OCI-LY7 (cell line): ENCODE measurements at regions not wholly inside any gene's neighbourhood (a gene's known extent, or its start where the extent isn't known, plus 50 kb on each side); places are given as distances from the start of the nearest gene placed in this dataset.

Source experiments
- BruUV-seq: library from RNA; stranded (reverse); fragments of 400-500 nt; replicated peaks from 2 replicates; lab custom pipeline; 2021; lab: Mats Ljungman, UMichigan
- CTCF ChIA-PET: fragments of 300-600 bp; sonication (Branson Sonifier 250); formaldehyde crosslinking; loops from one replicate; lab custom pipeline; 2022; ENCODE audit warnings: antibody characterized with exemption; ENCODE audit not compliant: unreplicated experiment; lab: Charles Lee
- POLR2A ChIA-PET: fragments of 300-600 bp; sonication (Branson Sonifier 250); formaldehyde crosslinking; loops from one replicate; lab custom pipeline; 2022; ENCODE audit warnings: antibody characterized with exemption; lab: Charles Lee
- DNase-seq: peaks from one replicate; pipeline ENCODE4 v3.0.0-alpha.2; 2015; ENCODE audit warnings: low spot score
- H2AFZ ChIP-seq: fragments of 200-600 bp; sonication (generic), shearing (Covaris generic); 2 replicates; pipeline ENCODE4 v1.6.1; 2014; ENCODE audit warnings: mild to moderate bottlenecking, antibody characterized with exemption, low read length, moderate library complexity
- H3K27ac ChIP-seq: fragments of 200-600 bp; sonication (generic); 2 replicates; pipeline ENCODE4 v1.5.1; 2014; ENCODE audit warnings: mixed run types, low read depth, mild to moderate bottlenecking, moderate library complexity, low read length, inconsistent platforms; ENCODE audit not compliant: poor library complexity, severe bottlenecking
- H3K36me3 ChIP-seq: fragments of 200-600 bp; sonication (generic); 2 replicates; pipeline ENCODE4 v1.6.1; 2014; ENCODE audit warnings: mild to moderate bottlenecking, antibody characterized with exemption, low read length, moderate library complexity, mixed read lengths; ENCODE audit not compliant: insufficient read depth
- H3K4me1 ChIP-seq: fragments of 200-600 bp; sonication (generic); 2 replicates; pipeline ENCODE4 v1.5.1; 2014; ENCODE audit warnings: mild to moderate bottlenecking, low read length; ENCODE audit not compliant: insufficient read depth, poor library complexity, severe bottlenecking
- H3K4me2 ChIP-seq: fragments of 200-600 bp; sonication (generic); 2 replicates; pipeline ENCODE4 v1.6.1; 2014; ENCODE audit warnings: mild to moderate bottlenecking, low read length
- H3K4me3 ChIP-seq: fragments of 200-600 bp; sonication (generic); 2 replicates; pipeline ENCODE4 v1.5.1; 2014; ENCODE audit warnings: mild to moderate bottlenecking, low read depth, low read length; ENCODE audit not compliant: poor library complexity, severe bottlenecking
- H3K79me2 ChIP-seq: fragments of 200-600 bp; sonication (generic); 2 replicates; pipeline ENCODE4 v1.6.1; 2016; ENCODE audit warnings: low read depth, mild to moderate bottlenecking, low read length, moderate library complexity, mixed read lengths; ENCODE audit not compliant: insufficient read depth
- H3K9me2 ChIP-seq: fragments of 200-600 bp; sonication (generic); 2 replicates; pipeline ENCODE4 v1.6.1; 2016; ENCODE audit warnings: mild to moderate bottlenecking, low read length, mixed read lengths; ENCODE audit not compliant: insufficient read depth
- H3K9me3 ChIP-seq: fragments of 200-600 bp; sonication (generic); 2 replicates; pipeline ENCODE4 v1.6.1; 2014; ENCODE audit warnings: mild to moderate bottlenecking, mixed run types, low read length, mixed read lengths
- H4K20me1 ChIP-seq: fragments of 200-600 bp; sonication (generic); 2 replicates; pipeline ENCODE4 v1.6.1; 2014; ENCODE audit warnings: mild to moderate bottlenecking, antibody characterized with exemption, low read length, moderate library complexity, mixed read lengths; ENCODE audit not compliant: insufficient read depth
- CTCF ChIP-seq: fragments of 200-600 bp; sonication (generic); conservative IDR thresholded peaks from 2 replicates; pipeline ENCODE4 v1.5.1; 2014; ENCODE audit warnings: mild to moderate bottlenecking, antibody characterized with exemption, low read length, moderate library complexity, mixed read lengths
- EZH2phosphoT487 ChIP-seq: fragments of 200-600 bp; sonication (generic); IDR thresholded peaks from 2 replicates; pipeline ENCODE4 v1.6.1; 2018; ENCODE audit warnings: low read depth, borderline replicate concordance, mild to moderate bottlenecking, mixed run types, antibody characterized with exemption, low read length, moderate library complexity, mixed read lengths
- intact Hi-C: fragments of 100-400 bp; cut with micrococcal nuclease; formaldehyde crosslinking; loops from one replicate; pipeline ENCODE4 v1.10.0; 2022; ENCODE audit not compliant: unreplicated experiment

- BruUV-seq, result no TSS peak
- no peaks in the 10 kb centered on the region for H3K4me1 ChIP-seq
- H3K79me2 ChIP-seq, result no peaks in the 10 kb centered on the region
- no peak overlapping the region for H3K27ac ChIP-seq
- DNase-seq, result no peak
- TF ChIP-seq CTCF (no peak), EZH2phosphoT487 (no peak)
- no peaks in the 10 kb centered on the region for H3K36me3 ChIP-seq
- POLR2A ChIA-PET, result interaction anchor here (0.8 kb wide), 1 partner anchor 155 kb away, joined by 4 read pairs; no protein-coding TSS in a partner anchor
- H2AFZ ChIP-seq, result no peak overlapping the region
- no peaks in the 10 kb centered on the region for H4K20me1 ChIP-seq
- intact Hi-C loops, result no loop called here
- H3K9me3 ChIP-seq, result no peaks in the 10 kb centered on the region
- CTCF ChIA-PET, result no interaction called here
- H3K4me3 ChIP-seq, result no peak overlapping the region
- H3K4me2 ChIP-seq, result no peak overlapping the region
- no peaks in the 10 kb centered on the region for H3K9me2 ChIP-seq
These were observed 323.7 kb downstream of the SLC4A3 start for GRCh38 chr2:219951099-219951498.

- H3K4me2 ChIP-seq, result no peak overlapping the region
- H3K9me2 ChIP-seq, result no peaks in the 10 kb centered on the region
- H3K9me3 ChIP-seq, result no peaks in the 10 kb centered on the region
- TF ChIP-seq CTCF (no peak), EZH2phosphoT487 (no peak)
- no peaks in the 10 kb centered on the region for H3K4me1 ChIP-seq
- no peaks in the 10 kb centered on the region for H3K79me2 ChIP-seq
- BruUV-seq, result no TSS peak
- no peak overlapping the region for H3K4me3 ChIP-seq
- H3K36me3 ChIP-seq, result no peaks in the 10 kb centered on the region
- no peak overlapping the region for H2AFZ ChIP-seq
- DNase-seq, result no peak
- POLR2A ChIA-PET, result interaction anchor here (0.7 kb wide), 1 partner anchor 32 kb away, joined by 5 read pairs; no protein-coding TSS in a partner anchor
- H3K27ac ChIP-seq, result no peak overlapping the region
- H4K20me1 ChIP-seq, result no peaks in the 10 kb centered on the region
- CTCF ChIA-PET, result no interaction called here
- intact Hi-C loops, result no loop called here
These were observed 326.9 kb downstream of the SLC4A3 start for GRCh38 chr2:219954331-219954730.

- TF ChIP-seq CTCF, result no peak
- no peak for TF ChIP-seq EZH2phosphoT487
- Histone ChIP-seq H3K27ac (no peak overlapping the region), H4K20me1 (no peaks in the 10 kb centered on the region), H3K4me2 (no peak overlapping the region), H3K9me2 (no peaks in the 10 kb centered on the region), H3K79me2 (no peaks in the 10 kb centered on the region), H2AFZ (no peak overlapping the region), H3K4me1 (no peaks in the 10 kb centered on the region), H3K36me3 (no peaks in the 10 kb centered on the region), H3K4me3 (no peak overlapping the region), H3K9me3 (no peaks in the 10 kb centered on the region)
- no TSS peak for BruUV-seq
- intact Hi-C loops, result loop anchor here (2.0 kb wide), 1 partner anchor 37 kb away; no protein-coding TSS in a partner anchor
- DNase-seq, result no peak
- ChIA-PET CTCF (no interaction called here), POLR2A (interaction anchor here (0.7 kb wide), 1 partner anchor 117 kb away, joined by 5 read pairs; no protein-coding TSS in a partner anchor)
These were observed 330.4 kb downstream of the SLC4A3 start for GRCh38 chr2:219957820-219958219.
